Astrocyte (in vitro differentiated cells and primary cell): ENCODE measurements at regions not wholly inside any gene's neighbourhood (a gene's known extent, or its start where the extent isn't known, plus 50 kb on each side); places are given as distances from the start of the nearest gene placed in this dataset.

Experiments
- CTCF ChIP-seq: IDR thresholded peaks from 2 replicates; pipeline ENCODE4 v1.5.1; 2011; ENCODE audit warnings: low read depth, mild to moderate bottlenecking, inconsistent platforms, low read length, moderate library complexity; ENCODE audit not compliant: insufficient read depth
- EZH2 ChIP-seq: IDR thresholded peaks from 2 replicates; pipeline ENCODE4 v1.6.1; 2012; ENCODE audit warnings: mild to moderate bottlenecking, low read length, inconsistent platforms; ENCODE audit not compliant: insufficient read depth

DNA sequence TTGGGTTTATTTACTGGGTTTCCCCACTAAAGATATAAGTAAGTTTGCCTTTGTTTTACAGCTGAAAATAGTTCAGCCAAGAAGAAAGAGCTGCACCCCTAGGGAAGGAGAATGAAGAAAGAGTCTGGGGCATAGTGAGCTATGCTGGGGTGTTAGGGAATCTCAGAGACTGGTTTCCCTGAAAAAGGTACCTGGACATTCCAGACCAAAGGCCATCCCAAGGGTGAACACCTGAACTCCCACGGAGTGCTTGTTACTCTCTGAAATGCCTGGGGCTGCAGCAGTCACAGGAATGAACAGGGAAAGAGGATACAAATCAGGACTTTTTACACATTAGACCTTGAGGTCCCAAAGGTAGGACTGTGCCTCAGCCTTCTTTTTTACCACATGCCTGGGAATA, 337.6 kb upstream of the SLC10A2 start:
- TF ChIP-seq CTCF (no peak), EZH2 (no peak)
